GM12864 (cell line): ENCODE measurements at regions not wholly inside any gene's neighbourhood (a gene's known extent, or its start where the extent isn't known, plus 50 kb on each side); places are given as distances from the start of the nearest gene placed in this dataset.

Experiments
- DNase-seq: peaks from one replicate; pipeline ENCODE4 v3.0.0-alpha.2; 2011; ENCODE audit warnings: low read depth
- H3K4me3 ChIP-seq: 2 replicates; pipeline ENCODE4 v1.5.1; 2011; ENCODE audit warnings: mild to moderate bottlenecking, low read depth, low read length, control low read depth
- CTCF ChIP-seq: IDR thresholded peaks from 2 replicates; pipeline ENCODE4 v1.5.1; 2011; ENCODE audit warnings: low read depth, mild to moderate bottlenecking, moderate library complexity, low read length, control low read depth, inconsistent platforms; ENCODE audit errors: missing control alignments

- no peak for TF ChIP-seq CTCF
- DNase-seq = no peak
- no peak overlapping the region for H3K4me3 ChIP-seq
Observed at GRCh38 chr6:9205645-9206044, 770.3 kb upstream of the SLC35B3 start.

DNA sequence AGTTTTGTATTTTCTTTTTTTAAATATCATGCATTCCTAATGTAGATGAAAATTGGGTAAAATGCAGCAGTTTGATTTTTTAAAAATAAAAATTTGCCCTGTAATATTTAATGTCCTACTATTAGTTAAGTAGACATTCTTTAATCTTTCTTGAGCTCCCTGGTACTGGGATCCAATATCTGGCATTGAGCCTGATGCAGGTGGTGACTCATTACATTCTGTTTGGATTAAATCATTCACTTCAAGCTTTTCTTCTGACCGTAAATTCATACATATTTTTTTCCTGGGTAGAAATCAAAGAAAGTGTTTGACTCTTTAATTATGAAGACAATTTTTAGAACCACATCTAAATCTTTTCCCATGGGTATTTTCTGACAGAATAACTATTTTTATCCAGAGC lies 768.8 kb upstream of the SLC35B3 start:
- DNase-seq = no peak
- H3K4me3 ChIP-seq = no peak overlapping the region
- no peak for TF ChIP-seq CTCF

GRCh38 chr6:9200712-9201111 lies 765.4 kb upstream of the SLC35B3 start:
- H3K4me3 ChIP-seq = no peak overlapping the region
- no peak for DNase-seq
- no peak for TF ChIP-seq CTCF

- H3K4me3 ChIP-seq = no peak overlapping the region
- no peak for DNase-seq
- no peak for TF ChIP-seq CTCF
Observed at GRCh38 chr6:9197726-9198125, 762.4 kb upstream of the SLC35B3 start.

DNA sequence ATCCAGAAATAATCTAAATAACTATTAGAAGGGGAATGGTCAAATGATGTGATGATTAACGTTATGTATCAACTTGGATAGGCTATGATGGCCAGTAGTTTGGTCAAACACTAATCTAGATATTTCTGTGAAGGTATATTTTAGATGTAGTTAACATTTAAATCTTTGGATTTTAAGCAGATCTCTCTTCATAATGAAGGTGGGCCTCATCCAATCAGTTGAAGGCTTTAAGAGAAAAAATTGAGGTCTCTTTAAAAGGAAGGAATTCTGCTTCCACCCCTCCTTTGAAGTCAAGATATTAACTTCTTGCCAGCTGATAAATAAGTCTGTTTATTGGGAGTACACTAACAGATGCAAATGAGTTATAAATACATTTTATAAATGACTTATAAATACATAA lies 760.0 kb upstream of the SLC35B3 start:
- DNase-seq = no peak
- H3K4me3 ChIP-seq = no peak overlapping the region
- TF ChIP-seq CTCF = no peak

- no peak for DNase-seq
- no peak overlapping the region for H3K4me3 ChIP-seq
- no peak for TF ChIP-seq CTCF
Observed at GRCh38 chr6:9192405-9192909, 757.1 kb upstream of the SLC35B3 start.

DNA sequence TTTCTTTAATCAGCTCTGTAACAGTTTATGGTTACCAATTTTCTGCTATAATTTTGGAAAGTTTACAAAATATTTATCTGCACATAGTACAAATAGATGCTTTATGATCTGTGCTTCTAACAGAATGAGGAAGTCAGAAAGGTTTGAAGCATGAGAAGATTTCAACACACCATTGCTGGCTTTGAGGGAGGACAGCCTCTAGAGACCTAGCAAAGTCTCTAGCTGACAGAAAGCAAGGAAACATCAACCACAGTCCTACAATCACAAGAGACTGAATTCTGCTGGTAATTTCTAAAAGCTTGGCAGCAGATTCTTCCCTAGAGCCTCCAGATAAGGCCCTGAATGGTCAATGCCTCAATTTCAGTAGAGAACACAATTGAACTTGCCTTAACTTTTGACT lies 750.8 kb upstream of the SLC35B3 start:
- no peak for DNase-seq
- TF ChIP-seq CTCF = no peak
- no peak overlapping the region for H3K4me3 ChIP-seq
